Head of caudate nucleus (tissue), 42 donors: ENCODE measurements at regions not wholly inside any gene's neighbourhood (a gene's known extent, or its start where the extent isn't known, plus 50 kb on each side); places are given as distances from the start of the nearest gene placed in this dataset.
"Not testable (repeated sequence)": the region's sequence is repeated elsewhere in the genome, so short reads cannot be mapped to it uniquely, and the experiment has no call there.

Source experiments
- DNase-seq, 42 donors: peaks; one replicate each; pipeline versions ENCODE4 v3.0.0 to v3.0.0-alpha.2; 2020 to 2021; ENCODE audit warnings: mixed read lengths in 7 of 42
- intact Hi-C: fragments of 100-400 bp; cut with DNase I; formaldehyde crosslinking; loops from one replicate; pipeline ENCODE4 v1.15.0; 2022

GRCh38 chr21:5098010-5098743, 5423.2 kb upstream of the TPTE start:
- DNase-seq = peak in 1 of 42 donors; percentile 17
- intact Hi-C loops = not testable (repeated sequence)

DNA sequence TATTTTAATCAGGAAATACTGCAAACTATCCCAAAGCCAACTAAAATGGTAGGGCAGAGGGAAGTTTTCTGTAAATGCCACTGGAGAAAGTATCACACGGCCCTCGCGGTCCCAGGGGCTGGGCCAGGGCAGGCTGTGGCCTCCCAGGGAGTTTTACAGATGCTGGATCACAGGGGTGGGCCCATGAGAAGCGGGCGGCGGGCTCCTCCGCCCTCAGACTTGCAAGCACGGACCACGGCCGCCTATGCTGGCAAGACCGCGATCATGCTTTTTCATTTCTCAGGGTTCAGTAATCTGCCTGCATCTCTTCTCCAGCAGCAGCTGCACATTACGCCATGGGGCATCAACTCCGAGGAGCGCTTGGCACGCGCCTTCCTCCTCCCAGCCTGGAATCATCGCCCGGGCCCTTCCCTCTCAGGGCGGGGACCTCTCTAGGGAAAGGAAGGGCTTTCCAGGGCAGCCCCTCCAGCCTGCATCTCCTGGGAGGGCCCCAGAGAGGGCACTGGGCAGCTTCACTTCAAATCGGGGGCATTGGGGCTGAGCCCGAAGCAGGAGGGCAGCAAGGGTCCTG, 5420.7 kb upstream of the TPTE start:
- intact Hi-C loops, DNase-seq: not testable (repeated sequence)

- intact Hi-C loops = not testable (repeated sequence)
Measured at GRCh38 chr21:5101749-5102148, 5419.6 kb upstream of the TPTE start.

DNA sequence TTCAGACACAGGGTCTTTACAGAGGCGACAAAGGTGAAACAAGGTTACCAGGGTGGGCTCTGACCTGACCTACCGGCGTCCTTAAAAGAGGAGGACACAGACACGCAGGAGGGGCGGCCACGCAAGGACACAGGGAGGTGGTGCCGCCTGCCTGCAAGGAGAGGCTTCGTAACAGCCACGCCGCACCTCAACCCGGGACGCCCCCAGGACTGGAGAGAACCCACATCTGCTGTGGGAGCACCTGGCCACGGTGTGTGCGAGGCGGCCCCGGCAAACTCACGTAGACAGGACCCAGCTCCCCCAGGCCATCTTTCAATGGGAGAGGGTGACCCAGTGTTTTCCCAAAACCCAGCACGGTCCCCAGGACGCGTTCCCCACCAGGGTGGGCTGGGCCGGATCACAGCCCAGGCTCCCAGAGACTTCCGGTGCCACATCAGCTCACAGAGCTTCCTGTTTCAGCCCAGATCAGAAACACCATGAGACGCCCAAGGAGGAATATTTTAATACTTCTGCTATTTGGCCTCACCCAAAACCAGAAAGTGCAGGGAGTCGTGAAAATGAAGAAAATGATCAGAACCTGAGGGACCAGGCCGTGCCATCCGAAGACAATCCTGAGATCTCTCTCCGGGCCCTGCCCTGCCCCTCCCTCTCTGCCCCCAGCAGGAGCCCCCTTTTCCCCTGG, 5417.4 kb upstream of the TPTE start:
- peak in 4 of 42 donors; percentile 5 to 32 (median 12) for DNase-seq
- intact Hi-C loops = not testable (repeated sequence)

More at GRCh38 chr21:5101749-5102148, 5419.6 kb upstream of the TPTE start:
- peak in 33 of 42 donors; percentile 4 to 80 (median 40) for DNase-seq

GRCh38 chr21:5104562-5104928, 5416.8 kb upstream of the TPTE start:
- peak in 2 of 42 donors; percentile 5 to 7 for DNase-seq
- intact Hi-C loops = not testable (repeated sequence)

GRCh38 chr21:5105939-5106708, 5415.3 kb upstream of the TPTE start:
- peak in 2 of 42 donors; percentile 5 to 25 for DNase-seq

GRCh38 chr21:5106767-5107464, 5414.5 kb upstream of the TPTE start:
- intact Hi-C loops = not testable (repeated sequence)
- DNase-seq = peak in 3 of 42 donors; percentile 1 to 13 (median 6)

More at GRCh38 chr21:5105939-5106708, 5415.3 kb upstream of the TPTE start:
- intact Hi-C loops = not testable (repeated sequence)

DNA sequence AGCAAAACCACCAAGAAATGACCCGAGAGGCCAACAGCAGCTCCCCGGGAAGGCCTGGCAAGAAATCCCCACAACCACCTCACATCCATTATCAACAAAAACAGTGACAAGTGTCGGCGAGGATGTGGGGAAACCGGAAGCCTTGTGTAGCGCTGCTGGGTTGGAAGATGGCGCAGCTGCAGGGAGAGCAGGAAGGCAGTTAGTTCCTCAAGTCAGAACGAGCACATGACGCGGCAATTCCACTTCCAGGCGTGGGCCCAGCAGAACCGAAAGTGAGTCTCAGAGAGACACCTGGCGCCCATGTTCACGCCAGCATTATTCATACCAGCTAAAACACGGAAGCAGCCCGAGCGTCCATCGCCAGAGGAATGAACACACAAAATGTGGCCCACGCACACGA, 5413.7 kb upstream of the TPTE start:
- intact Hi-C loops, DNase-seq: not testable (repeated sequence)

- intact Hi-C loops = not testable (repeated sequence)
- peak in 1 of 42 donors; percentile 21 for DNase-seq
Measured at GRCh38 chr21:5108048-5108775, 5413.2 kb upstream of the TPTE start.

- DNase-seq = peak in 1 of 42 donors; percentile 3
- intact Hi-C loops = not testable (repeated sequence)
Measured at GRCh38 chr21:5111197-5111596, 5410.2 kb upstream of the TPTE start.

DNA sequence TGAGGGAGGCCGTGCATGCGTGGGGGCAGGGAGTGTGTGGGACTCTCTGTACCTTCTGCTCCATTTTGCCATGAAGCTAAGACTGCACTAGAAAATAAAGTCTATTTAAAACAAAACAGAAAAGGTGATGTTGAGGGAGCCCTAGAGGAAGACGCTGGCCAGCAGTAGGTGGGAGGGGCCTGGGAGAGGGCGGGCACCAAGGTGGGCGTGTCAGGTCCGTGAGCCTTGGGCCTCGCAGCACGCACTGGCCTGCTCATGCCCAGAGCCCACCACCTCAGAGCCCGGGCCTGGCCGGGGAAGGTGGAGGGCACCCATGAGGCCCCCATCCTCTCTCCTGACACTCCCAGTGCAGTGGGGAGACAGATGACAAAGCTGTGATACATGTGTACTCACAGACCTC, 5408.3 kb upstream of the TPTE start:
- intact Hi-C loops, DNase-seq: not testable (repeated sequence)

DNA sequence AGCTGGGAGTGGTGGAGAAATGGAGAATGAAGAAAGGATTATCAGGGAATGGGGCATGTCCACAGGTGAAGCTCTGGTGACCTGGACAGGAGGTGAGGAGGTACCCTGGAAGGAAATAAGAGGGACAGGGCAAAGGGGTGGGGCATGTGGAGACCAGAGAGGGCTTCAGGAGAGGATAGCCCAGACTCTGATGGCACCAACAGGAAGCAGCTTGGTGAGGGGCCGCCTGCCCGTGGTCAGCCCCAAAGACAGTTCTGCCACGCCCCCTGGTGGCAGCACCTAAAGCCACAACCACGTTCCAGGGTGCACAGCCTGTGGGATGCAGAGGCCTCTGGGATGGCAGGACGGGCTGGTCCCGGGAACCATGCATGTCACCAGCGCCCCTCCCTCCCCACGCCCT, 5406.9 kb upstream of the TPTE start:
- DNase-seq, intact Hi-C loops: not testable (repeated sequence)

DNA sequence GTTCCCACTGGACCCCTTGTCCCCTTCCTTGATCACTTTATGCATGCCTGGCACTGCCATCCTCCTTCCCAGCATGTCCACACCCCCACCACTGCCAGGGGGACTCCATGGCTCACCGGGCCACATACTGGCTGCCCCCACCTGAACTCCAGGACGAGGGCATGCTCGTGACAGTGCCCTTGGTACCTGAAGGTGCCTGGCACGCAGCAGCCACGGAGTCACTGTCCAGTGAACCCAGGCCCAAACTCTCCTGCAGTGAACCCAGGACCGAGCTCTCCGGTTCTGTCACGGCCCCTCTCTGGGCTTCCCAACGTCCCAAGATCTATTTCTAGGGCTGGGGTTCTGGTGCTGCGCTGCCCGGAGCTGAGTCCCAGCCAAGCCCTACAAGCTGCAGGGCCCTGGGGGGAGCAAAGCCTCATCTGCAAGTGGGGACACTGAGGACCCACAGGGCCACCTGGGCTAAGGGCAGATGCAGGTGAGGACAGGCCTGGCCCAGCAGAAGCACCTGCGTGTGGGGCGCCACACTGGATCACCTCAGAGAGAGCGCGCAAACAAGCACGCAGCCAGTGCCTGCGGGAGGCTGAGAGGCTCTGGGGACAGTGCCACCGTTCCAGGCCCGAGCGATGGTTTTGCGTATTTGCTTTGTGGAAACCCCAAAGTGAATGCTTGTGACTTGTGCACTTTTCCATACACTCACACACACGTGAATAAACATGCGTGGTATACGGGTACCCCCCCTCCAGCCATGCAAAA, 5406.3 kb upstream of the TPTE start:
- intact Hi-C loops = not testable (repeated sequence)
- DNase-seq = peak in 2 of 42 donors; percentile 0 to 9

- intact Hi-C loops = not testable (repeated sequence)
Measured at GRCh38 chr21:5115646-5116343, 5405.6 kb upstream of the TPTE start.

DNA sequence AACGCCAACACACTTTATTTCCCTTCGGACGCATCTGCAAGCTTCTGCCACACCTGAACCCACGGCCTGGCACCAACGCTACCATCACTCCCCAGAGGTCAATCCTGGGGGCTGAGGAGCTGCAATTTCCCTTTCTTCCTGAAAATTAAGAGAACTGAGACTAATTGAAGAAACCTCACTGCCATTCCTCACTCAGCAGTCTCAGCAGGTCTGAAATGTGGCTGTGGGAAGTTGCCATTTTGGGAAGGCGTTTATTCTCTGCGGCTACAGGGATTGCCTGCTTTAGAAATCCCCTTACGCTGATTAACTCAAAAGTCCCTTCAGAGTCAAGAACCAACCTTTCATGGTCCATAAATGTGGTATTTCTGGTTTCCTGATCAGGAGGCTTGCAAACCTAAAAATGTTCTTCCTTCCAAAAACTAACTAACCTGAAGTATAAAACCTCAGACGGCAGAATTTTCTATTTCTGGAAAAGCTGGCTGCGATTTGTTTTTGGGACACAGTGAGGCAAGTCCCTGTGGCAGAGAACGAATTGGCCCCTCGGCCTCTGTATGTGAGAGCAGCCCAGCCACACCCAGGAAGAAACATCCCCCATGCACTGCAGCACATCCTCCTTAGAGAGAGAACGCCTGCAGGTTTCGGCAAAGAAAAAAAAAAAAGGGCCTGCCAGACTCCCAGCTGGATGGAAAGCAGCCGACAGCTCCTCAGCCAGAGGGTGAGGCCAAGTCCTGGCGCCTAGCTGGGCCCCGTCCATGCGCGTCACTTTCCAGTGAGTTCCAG, 5404.8 kb upstream of the TPTE start:
- DNase-seq, intact Hi-C loops: not testable (repeated sequence)

More at GRCh38 chr21:5115646-5116343, 5405.6 kb upstream of the TPTE start:
- DNase-seq = peak in 2 of 42 donors; percentile 0 to 5

DNA sequence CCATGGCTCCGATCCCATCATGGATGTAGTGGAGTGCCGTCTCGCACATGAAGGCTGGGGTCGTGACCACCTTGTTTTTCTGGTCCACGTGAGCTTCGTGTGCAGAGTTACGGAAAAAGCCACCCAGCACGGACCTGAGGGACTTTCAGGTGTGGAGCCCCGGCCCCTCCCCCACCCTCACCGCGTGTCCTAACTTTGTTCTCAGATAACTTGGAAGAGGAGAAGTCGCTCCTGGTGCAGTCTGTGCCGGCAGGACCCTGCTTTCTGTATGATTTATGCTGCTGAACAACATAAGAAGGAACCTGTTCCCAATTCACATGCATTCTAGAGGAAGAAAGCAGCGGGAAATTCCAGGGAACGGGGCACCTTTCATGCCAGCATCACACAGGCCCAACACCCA, 5404.2 kb upstream of the TPTE start:
- intact Hi-C loops, DNase-seq: not testable (repeated sequence)
